Breast epithelium (tissue), 3 donors: ENCODE measurements at regions not wholly inside any gene's neighbourhood (a gene's known extent, or its start where the extent isn't known, plus 50 kb on each side); places are given as distances from the start of the nearest gene placed in this dataset.

Experiments
- CTCF ChIP-seq, 3 donors: fragments of 450-650 bp; IDR thresholded peaks; one replicate each; pipeline ENCODE4 v1.5.1; 2016 to 2017; ENCODE audit warnings: antibody characterized with exemption in 3 of 3, mild to moderate bottlenecking in 3 of 3, moderate library complexity in 3 of 3
- POLR2A ChIP-seq: fragments of 450-650 bp; IDR thresholded peaks from one replicate; pipeline ENCODE4 v1.6.1; 2016; ENCODE audit warnings: antibody characterized with exemption, mild to moderate bottlenecking, moderate library complexity
- POLR2AphosphoS5 ChIP-seq, 3 donors: sonication (generic); formaldehyde crosslinking; IDR thresholded peaks; one replicate each; pipeline ENCODE4 v1.6.1; 2017; ENCODE audit warnings: antibody characterized with exemption in 3 of 3

- TF ChIP-seq POLR2A: no peak
- TF ChIP-seq CTCF (IDR thresholded peaks at IDR 0.05): no peak
- no peak for TF ChIP-seq POLR2AphosphoS5 (IDR thresholded peaks at IDR 0.05)
Observed at GRCh38 chr2:180535289-180535688, 445.1 kb upstream of the UBE2E3 start.
